ENCODE measurements at regions not wholly inside any gene's neighbourhood (a gene's known extent, or its start where the extent isn't known, plus 50 kb on each side); places are given as distances from the start of the nearest gene placed in this dataset.

DNA sequence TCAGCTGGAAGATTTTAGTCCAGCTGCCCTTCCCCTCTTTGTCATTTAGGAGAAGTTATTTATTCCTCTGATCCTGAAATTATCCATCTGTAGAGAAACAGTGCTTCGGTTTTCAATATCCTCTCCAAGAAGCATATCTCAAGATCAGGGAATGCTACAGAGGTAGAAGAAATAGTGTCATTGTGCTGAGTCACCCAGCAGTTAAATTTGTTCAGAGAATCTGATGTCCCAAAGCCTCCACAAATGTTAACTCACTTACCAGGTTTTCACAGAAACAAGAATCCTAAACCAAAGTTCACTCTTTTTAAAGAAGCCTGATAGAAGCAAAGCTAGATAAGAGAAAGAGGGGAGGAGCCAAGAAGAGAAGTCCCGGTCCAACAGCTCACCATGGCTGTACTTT is 480.7 kb upstream of the GYPC start:
- TF ChIP-seq NR3C1 (CRISPR knock-in tag; conservative IDR thresholded peaks at IDR 0.05; ENCODE audit: low read depth) (no peak), KAT7 (CRISPR knock-in tag; IDR thresholded peaks at IDR 0.05; ENCODE audit: borderline replicate concordance) (no peak), ELF4 (CRISPR knock-in tag; IDR thresholded peaks at IDR 0.05; ENCODE audit: low read depth) (no peak), EMX1 (CRISPR knock-in tag; IDR thresholded peaks at IDR 0.05) (no peak), ZBTB21 (CRISPR knock-in tag; IDR thresholded peaks at IDR 0.05; ENCODE audit: borderline replicate concordance) (no peak), CBFB (CRISPR knock-in tag; IDR thresholded peaks at IDR 0.05; ENCODE audit: low read depth) (no peak), ZNF219 (CRISPR knock-in tag; IDR thresholded peaks at IDR 0.05; ENCODE audit: borderline replicate concordance) (no peak), NR2C2 (CRISPR knock-in tag; IDR thresholded peaks at IDR 0.05) (no peak), SMAD4 (CRISPR knock-in tag; IDR thresholded peaks at IDR 0.05) (no peak)
- TF ChIP-seq, protein P1, sequence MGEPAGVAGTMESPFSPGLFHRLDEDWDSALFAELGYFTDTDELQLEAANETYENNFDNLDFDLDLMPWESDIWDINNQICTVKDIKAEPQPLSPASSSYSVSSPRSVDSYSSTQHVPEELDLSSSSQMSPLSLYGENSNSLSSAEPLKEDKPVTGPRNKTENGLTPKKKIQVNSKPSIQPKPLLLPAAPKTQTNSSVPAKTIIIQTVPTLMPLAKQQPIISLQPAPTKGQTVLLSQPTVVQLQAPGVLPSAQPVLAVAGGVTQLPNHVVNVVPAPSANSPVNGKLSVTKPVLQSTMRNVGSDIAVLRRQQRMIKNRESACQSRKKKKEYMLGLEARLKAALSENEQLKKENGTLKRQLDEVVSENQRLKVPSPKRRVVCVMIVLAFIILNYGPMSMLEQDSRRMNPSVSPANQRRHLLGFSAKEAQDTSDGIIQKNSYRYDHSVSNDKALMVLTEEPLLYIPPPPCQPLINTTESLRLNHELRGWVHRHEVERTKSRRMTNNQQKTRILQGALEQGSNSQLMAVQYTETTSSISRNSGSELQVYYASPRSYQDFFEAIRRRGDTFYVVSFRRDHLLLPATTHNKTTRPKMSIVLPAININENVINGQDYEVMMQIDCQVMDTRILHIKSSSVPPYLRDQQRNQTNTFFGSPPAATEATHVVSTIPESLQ (CRISPR knock-in tag; IDR thresholded peaks at IDR 0.05) = no peak
- TF ChIP-seq, protein P2, sequence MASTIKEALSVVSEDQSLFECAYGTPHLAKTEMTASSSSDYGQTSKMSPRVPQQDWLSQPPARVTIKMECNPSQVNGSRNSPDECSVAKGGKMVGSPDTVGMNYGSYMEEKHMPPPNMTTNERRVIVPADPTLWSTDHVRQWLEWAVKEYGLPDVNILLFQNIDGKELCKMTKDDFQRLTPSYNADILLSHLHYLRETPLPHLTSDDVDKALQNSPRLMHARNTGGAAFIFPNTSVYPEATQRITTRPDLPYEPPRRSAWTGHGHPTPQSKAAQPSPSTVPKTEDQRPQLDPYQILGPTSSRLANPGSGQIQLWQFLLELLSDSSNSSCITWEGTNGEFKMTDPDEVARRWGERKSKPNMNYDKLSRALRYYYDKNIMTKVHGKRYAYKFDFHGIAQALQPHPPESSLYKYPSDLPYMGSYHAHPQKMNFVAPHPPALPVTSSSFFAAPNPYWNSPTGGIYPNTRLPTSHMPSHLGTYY (CRISPR knock-in tag; IDR thresholded peaks at IDR 0.05) = no peak
- TF ChIP-seq, protein P3, sequence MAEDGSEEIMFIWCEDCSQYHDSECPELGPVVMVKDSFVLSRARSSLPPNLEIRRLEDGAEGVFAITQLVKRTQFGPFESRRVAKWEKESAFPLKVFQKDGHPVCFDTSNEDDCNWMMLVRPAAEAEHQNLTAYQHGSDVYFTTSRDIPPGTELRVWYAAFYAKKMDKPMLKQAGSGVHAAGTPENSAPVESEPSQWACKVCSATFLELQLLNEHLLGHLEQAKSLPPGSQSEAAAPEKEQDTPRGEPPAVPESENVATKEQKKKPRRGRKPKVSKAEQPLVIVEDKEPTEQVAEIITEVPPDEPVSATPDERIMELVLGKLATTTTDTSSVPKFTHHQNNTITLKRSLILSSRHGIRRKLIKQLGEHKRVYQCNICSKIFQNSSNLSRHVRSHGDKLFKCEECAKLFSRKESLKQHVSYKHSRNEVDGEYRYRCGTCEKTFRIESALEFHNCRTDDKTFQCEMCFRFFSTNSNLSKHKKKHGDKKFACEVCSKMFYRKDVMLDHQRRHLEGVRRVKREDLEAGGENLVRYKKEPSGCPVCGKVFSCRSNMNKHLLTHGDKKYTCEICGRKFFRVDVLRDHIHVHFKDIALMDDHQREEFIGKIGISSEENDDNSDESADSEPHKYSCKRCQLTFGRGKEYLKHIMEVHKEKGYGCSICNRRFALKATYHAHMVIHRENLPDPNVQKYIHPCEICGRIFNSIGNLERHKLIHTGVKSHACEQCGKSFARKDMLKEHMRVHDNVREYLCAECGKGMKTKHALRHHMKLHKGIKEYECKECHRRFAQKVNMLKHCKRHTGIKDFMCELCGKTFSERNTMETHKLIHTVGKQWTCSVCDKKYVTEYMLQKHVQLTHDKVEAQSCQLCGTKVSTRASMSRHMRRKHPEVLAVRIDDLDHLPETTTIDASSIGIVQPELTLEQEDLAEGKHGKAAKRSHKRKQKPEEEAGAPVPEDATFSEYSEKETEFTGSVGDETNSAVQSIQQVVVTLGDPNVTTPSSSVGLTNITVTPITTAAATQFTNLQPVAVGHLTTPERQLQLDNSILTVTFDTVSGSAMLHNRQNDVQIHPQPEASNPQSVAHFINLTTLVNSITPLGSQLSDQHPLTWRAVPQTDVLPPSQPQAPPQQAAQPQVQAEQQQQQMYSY (CRISPR knock-in tag; IDR thresholded peaks at IDR 0.05) = no peak
- TF ChIP-seq, protein P4, sequence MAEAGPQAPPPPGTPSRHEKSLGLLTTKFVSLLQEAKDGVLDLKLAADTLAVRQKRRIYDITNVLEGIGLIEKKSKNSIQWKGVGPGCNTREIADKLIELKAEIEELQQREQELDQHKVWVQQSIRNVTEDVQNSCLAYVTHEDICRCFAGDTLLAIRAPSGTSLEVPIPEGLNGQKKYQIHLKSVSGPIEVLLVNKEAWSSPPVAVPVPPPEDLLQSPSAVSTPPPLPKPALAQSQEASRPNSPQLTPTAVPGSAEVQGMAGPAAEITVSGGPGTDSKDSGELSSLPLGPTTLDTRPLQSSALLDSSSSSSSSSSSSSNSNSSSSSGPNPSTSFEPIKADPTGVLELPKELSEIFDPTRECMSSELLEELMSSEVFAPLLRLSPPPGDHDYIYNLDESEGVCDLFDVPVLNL (CRISPR knock-in tag; IDR thresholded peaks at IDR 0.05; ENCODE audit: borderline replicate concordance, low read depth) = no peak

DNA sequence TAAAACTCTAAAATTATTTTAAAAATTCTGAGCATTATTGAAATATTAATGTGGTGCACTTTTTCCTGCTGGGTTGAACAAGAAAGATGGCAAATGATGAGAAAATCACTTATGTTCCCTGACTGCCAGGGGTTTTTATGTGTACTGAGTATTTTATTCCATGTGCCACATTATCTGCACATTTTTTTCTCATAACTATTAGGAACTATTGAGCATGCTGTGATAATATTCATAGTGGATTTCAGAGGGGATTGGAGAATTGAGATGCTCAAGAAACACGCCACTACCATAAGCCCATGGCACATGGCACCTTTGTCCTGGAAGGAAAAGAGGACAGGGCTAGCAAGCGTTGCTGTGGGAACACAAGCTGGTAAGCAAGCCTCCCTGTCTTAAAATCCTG is 478.5 kb upstream of the GYPC start:
- peaks cover 10% of the 10 kb centered on the region for H3K36me3 Mint-ChIP-seq
- TF ChIP-seq TEAD1 (CRISPR knock-in tag; IDR thresholded peaks at IDR 0.05) = no peak
- TF ChIP-seq, protein P5, sequence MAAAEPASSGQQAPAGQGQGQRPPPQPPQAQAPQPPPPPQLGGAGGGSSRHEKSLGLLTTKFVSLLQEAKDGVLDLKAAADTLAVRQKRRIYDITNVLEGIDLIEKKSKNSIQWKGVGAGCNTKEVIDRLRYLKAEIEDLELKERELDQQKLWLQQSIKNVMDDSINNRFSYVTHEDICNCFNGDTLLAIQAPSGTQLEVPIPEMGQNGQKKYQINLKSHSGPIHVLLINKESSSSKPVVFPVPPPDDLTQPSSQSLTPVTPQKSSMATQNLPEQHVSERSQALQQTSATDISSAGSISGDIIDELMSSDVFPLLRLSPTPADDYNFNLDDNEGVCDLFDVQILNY (CRISPR knock-in tag; IDR thresholded peaks at IDR 0.05) = no peak
- TF ChIP-seq, protein P6, sequence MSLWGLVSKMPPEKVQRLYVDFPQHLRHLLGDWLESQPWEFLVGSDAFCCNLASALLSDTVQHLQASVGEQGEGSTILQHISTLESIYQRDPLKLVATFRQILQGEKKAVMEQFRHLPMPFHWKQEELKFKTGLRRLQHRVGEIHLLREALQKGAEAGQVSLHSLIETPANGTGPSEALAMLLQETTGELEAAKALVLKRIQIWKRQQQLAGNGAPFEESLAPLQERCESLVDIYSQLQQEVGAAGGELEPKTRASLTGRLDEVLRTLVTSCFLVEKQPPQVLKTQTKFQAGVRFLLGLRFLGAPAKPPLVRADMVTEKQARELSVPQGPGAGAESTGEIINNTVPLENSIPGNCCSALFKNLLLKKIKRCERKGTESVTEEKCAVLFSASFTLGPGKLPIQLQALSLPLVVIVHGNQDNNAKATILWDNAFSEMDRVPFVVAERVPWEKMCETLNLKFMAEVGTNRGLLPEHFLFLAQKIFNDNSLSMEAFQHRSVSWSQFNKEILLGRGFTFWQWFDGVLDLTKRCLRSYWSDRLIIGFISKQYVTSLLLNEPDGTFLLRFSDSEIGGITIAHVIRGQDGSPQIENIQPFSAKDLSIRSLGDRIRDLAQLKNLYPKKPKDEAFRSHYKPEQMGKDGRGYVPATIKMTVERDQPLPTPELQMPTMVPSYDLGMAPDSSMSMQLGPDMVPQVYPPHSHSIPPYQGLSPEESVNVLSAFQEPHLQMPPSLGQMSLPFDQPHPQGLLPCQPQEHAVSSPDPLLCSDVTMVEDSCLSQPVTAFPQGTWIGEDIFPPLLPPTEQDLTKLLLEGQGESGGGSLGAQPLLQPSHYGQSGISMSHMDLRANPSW (CRISPR knock-in tag; conservative IDR thresholded peaks at IDR 0.05; ENCODE audit: low read depth) = no peak
- no peak for TF ChIP-seq ESRRA (CRISPR knock-in tag; IDR thresholded peaks at IDR 0.05; ENCODE audit: borderline replicate concordance)
- TF ChIP-seq OVOL2 (CRISPR knock-in tag; IDR thresholded peaks at IDR 0.05; ENCODE audit: borderline replicate concordance) = no peak
- TF ChIP-seq FOXJ3 (CRISPR knock-in tag; IDR thresholded peaks at IDR 0.05; ENCODE audit: borderline replicate concordance) = no peak
- TF ChIP-seq EMX1 (CRISPR knock-in tag; IDR thresholded peaks at IDR 0.05) = no peak
- TF ChIP-seq ZNF138 (CRISPR knock-in tag; conservative IDR thresholded peaks at IDR 0.05) = no peak
- TF ChIP-seq NFATC4 (CRISPR knock-in tag; IDR thresholded peaks at IDR 0.05) = no peak
- TF ChIP-seq, protein P7, sequence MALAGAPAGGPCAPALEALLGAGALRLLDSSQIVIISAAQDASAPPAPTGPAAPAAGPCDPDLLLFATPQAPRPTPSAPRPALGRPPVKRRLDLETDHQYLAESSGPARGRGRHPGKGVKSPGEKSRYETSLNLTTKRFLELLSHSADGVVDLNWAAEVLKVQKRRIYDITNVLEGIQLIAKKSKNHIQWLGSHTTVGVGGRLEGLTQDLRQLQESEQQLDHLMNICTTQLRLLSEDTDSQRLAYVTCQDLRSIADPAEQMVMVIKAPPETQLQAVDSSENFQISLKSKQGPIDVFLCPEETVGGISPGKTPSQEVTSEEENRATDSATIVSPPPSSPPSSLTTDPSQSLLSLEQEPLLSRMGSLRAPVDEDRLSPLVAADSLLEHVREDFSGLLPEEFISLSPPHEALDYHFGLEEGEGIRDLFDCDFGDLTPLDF (CRISPR knock-in tag; IDR thresholded peaks at IDR 0.05) = no peak
- DNase-seq (ENCODE audit: low spot score) (no peak), ATAC-seq (no peak)
- ChIA-PET CTCF (no interaction called here), POLR2A (no interaction called here)
- H3K4me3 Mint-ChIP-seq = no peak overlapping the region
- no peaks in the 10 kb centered on the region for H3K27me3 Mint-ChIP-seq (ENCODE audit: low read depth)
- no peaks in the 10 kb centered on the region for H3K4me1 Mint-ChIP-seq
- no peak overlapping the region for H3K27ac Mint-ChIP-seq
- peaks cover 13% of the 10 kb centered on the region for H3K9me3 Mint-ChIP-seq

More for the DNA sequence above, 480.7 kb upstream of the GYPC start:
- no peak overlapping the region for H3K4me3 Mint-ChIP-seq
- ChIA-PET CTCF (no interaction called here), POLR2A (no interaction called here)
- peaks cover 27% of the 10 kb centered on the region for H3K9me3 Mint-ChIP-seq
- no peaks in the 10 kb centered on the region for H3K4me1 Mint-ChIP-seq
- ATAC-seq (no peak), DNase-seq (ENCODE audit: low spot score) (no peak)
- no peak overlapping the region for H3K27ac Mint-ChIP-seq
- H3K27me3 Mint-ChIP-seq (ENCODE audit: low read depth) = peaks cover 4% of the 10 kb centered on the region; the same call in 1 of the 2 replicates
- H3K36me3 Mint-ChIP-seq = peaks cover 23% of the 10 kb centered on the region

Data from WTC11 (cell line).